ENCODE measurements at regions not wholly inside any gene's neighbourhood (a gene's known extent, or its start where the extent isn't known, plus 50 kb on each side); places are given as distances from the start of the nearest gene placed in this dataset.

DNA sequence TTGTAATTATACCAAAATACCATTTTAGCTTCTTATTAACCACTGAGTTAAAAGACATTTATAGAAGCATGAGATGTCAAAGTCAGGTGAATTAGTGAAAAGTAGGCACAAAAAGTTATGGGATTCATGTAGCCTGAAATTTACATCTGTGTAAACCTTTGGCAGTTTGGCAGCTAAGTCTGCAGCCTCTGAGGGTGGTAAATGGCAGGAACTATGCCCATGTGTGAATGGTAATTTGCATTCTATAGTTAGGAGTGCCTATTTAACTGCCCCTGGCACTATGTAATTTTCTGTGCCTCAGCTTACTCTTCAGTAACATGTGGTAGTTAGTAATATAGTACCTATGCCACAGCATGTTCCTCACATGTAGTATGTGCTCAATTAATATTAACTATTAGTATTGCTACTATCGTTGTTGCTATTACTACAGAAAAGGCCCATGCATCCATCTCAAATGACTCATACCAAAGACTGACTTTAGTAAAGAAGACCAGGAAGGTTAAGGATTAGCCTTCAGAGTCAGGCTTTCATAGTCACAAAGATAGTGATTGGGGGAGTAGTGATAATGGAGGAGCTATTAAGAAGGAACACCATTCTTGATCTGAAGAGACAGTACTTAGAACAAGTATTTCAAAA, 258.7 kb upstream of the BTG1 start:
- Histone ChIP-seq H3K4me1 (no peaks in the 10 kb centered on the region), H3K36me3 (no peaks in the 10 kb centered on the region), H3K4me3 (no peak overlapping the region), H3K27me3 (no peaks in the 10 kb centered on the region), H3K27ac (no peak overlapping the region), H3K9me3 (no peaks in the 10 kb centered on the region)
- DNase-seq (ENCODE audit: extremely low spot score in 2 of 2), result no peak
- TF ChIP-seq POLR2A (IDR thresholded peaks at IDR 0.05) (no peak), POLR2AphosphoS5 (IDR thresholded peaks at IDR 0.05; ENCODE audit: insufficient read depth in 1 of 2, low read depth in 1 of 2) (no peak)
- TF ChIP-seq, protein P1, sequence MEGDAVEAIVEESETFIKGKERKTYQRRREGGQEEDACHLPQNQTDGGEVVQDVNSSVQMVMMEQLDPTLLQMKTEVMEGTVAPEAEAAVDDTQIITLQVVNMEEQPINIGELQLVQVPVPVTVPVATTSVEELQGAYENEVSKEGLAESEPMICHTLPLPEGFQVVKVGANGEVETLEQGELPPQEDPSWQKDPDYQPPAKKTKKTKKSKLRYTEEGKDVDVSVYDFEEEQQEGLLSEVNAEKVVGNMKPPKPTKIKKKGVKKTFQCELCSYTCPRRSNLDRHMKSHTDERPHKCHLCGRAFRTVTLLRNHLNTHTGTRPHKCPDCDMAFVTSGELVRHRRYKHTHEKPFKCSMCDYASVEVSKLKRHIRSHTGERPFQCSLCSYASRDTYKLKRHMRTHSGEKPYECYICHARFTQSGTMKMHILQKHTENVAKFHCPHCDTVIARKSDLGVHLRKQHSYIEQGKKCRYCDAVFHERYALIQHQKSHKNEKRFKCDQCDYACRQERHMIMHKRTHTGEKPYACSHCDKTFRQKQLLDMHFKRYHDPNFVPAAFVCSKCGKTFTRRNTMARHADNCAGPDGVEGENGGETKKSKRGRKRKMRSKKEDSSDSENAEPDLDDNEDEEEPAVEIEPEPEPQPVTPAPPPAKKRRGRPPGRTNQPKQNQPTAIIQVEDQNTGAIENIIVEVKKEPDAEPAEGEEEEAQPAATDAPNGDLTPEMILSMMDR (IDR thresholded peaks at IDR 0.05), result no peak
- intact Hi-C loops (cut with DNase I), result no loop called here

DNA sequence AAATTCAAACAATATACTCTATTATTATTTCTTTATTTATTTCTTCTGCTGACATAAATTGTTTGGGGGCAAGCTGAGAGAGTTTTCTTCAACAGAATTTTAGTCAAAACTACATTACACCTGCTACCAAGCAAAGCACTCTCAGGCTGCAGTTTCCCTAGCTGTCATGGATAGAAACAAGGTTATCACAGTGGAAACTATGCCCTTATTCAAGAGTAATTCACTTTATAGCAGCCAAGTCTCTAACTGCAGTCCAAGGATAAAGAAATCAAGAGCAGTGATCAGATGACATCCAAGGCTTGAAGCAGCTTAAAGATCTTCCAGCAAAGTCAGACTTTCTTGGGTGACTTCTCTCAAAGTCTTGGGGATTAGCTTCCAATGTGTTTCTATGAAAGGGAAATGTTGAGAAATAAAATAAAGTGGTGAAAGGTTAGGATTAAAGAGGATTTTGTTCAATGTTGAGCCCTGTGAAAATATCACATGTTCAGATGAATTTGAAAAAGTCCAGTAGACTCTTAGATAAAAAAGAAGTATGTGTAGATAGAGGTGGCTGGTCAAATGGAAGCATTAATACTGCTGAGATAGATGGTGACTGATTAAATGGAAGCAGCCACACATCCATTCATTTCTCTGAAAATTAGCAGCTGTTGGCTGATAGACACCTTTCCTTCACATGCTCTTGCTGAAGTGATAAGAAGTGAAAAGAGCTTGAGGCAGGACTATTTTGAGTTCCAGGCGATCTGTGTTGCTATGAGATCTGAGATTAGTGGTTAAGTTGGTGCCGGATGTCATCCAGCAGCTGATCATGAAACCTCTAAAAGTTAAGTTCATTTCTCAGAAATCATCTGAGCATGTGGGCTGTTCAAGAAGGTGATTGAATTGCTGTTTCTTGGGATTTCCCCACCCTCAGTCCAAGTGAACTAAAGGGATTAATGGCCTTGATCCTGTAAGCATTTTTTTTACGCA, 257.8 kb upstream of the BTG1 start:
- Histone ChIP-seq H3K36me3 (no peaks in the 10 kb centered on the region), H3K4me3 (no peak overlapping the region), H3K27me3 (no peaks in the 10 kb centered on the region), H3K4me1 (no peaks in the 10 kb centered on the region), H3K27ac (peak overlapping the region; percentile 30), H3K9me3 (no peaks in the 10 kb centered on the region)
- intact Hi-C loops (cut with DNase I), result no loop called here
- TF ChIP-seq POLR2AphosphoS5 (IDR thresholded peaks at IDR 0.05; ENCODE audit: insufficient read depth in 1 of 2, low read depth in 1 of 2) (no peak), POLR2A (IDR thresholded peaks at IDR 0.05) (no peak)
- TF ChIP-seq, protein P1 (IDR thresholded peaks at IDR 0.05), result no peak
- DNase-seq (ENCODE audit: extremely low spot score in 2 of 2), result no peak

DNA sequence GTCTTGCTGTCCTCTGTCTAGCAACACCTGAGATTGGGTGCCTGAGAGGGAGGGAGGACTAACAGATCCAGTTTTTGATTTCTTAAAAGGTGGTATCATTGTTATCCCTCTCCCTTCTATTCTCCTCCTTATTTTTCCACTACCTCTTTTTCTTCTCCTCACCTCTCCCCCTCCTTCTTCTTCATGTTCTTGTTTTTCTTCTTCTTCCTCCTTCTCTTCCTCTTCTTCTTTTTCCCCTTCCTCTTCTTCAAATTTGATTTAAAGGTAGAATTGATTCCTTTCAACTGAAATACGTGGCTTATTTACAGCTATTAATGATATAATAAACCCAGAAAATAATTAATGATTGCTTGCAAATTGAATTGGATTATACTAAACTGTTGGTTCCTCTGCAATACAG, 256.8 kb upstream of the BTG1 start:
- Histone ChIP-seq H3K27ac (no peak overlapping the region), H3K4me3 (no peak overlapping the region), H3K27me3 (no peaks in the 10 kb centered on the region), H3K36me3 (no peaks in the 10 kb centered on the region), H3K9me3 (no peaks in the 10 kb centered on the region), H3K4me1 (peaks cover 4% of the 10 kb centered on the region)
- intact Hi-C loops (cut with DNase I), result no loop called here
- TF ChIP-seq POLR2AphosphoS5 (IDR thresholded peaks at IDR 0.05; ENCODE audit: insufficient read depth in 1 of 2, low read depth in 1 of 2) (no peak), POLR2A (IDR thresholded peaks at IDR 0.05) (no peak)
- TF ChIP-seq, protein P1 (IDR thresholded peaks at IDR 0.05), result no peak
- no peak for DNase-seq (ENCODE audit: extremely low spot score in 2 of 2)

DNA sequence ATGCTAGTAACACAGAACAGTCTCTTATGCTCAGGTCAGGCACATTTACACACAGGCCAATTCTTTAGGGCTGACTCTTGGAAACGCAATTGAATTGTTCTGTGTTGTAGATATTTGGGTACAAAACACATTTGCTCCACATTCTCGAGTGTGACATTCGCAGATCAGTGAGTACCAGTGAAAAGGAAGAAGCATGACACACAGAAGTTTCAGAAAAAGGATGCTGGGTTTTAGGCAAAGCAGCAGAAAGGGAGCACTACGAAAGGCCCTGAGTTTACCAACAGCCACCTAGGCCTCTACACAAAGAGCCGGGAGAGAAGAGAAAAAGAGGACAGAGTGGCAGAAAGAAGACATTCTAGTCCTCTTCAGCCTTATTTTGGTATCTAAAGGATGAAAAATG, 254.4 kb upstream of the BTG1 start:
- peak overlapping the region; percentile 1 for H3K27ac ChIP-seq
- no peaks in the 10 kb centered on the region for H3K36me3 ChIP-seq
- H3K4me3 ChIP-seq, result no peak overlapping the region
- no peaks in the 10 kb centered on the region for H3K9me3 ChIP-seq
- intact Hi-C loops (cut with DNase I), result no loop called here
- peaks cover 19% of the 10 kb centered on the region for H3K4me1 ChIP-seq
- no peak for DNase-seq (ENCODE audit: extremely low spot score in 2 of 2)
- TF ChIP-seq POLR2A (IDR thresholded peaks at IDR 0.05) (no peak), POLR2AphosphoS5 (IDR thresholded peaks at IDR 0.05; ENCODE audit: insufficient read depth in 1 of 2, low read depth in 1 of 2) (no peak)
- TF ChIP-seq, protein P1 (IDR thresholded peaks at IDR 0.05), result no peak
- H3K27me3 ChIP-seq, result no peaks in the 10 kb centered on the region
